ENCODE measurements at regions not wholly inside any gene's neighbourhood (a gene's known extent, or its start where the extent isn't known, plus 50 kb on each side); places are given as distances from the start of the nearest gene placed in this dataset.

- H3K4me1 ChIP-seq (replicated peaks), result no peaks in the 10 kb centered on the region
- H3K27me3 ChIP-seq (replicated peaks), result no peaks in the 10 kb centered on the region; the same call in 1 of the 2 replicates
- no peaks in the 10 kb centered on the region for H3K36me3 ChIP-seq
- no peaks in the 10 kb centered on the region for H3K9me3 ChIP-seq (replicated peaks)
- no peak for DNase-seq (ENCODE audit: low read depth in 1 of 2, low spot score in 2 of 2)
- H3K27ac ChIP-seq, result no peak overlapping the region
- no peak overlapping the region for H3K4me3 ChIP-seq
Observed at GRCh38 chr18:30057398-30057797, 985.1 kb downstream of the DSC3 start.

- Histone ChIP-seq H3K9me3 (replicated peaks) (no peaks in the 10 kb centered on the region), H3K27ac (no peak overlapping the region), H3K36me3 (no peaks in the 10 kb centered on the region), H3K4me1 (replicated peaks) (no peaks in the 10 kb centered on the region), H3K27me3 (replicated peaks) (no peaks in the 10 kb centered on the region; the same call in 1 of the 2 replicates), H3K4me3 (no peak overlapping the region)
- no peak for DNase-seq (ENCODE audit: low read depth in 1 of 2, low spot score in 2 of 2)
Observed at GRCh38 chr18:30056528-30056927, 986.0 kb downstream of the DSC3 start.

- Histone ChIP-seq H3K27ac (no peak overlapping the region), H3K4me1 (replicated peaks) (no peaks in the 10 kb centered on the region), H3K27me3 (replicated peaks) (no peaks in the 10 kb centered on the region), H3K4me3 (no peak overlapping the region), H3K36me3 (no peaks in the 10 kb centered on the region), H3K9me3 (replicated peaks) (no peaks in the 10 kb centered on the region)
- no peak for DNase-seq (ENCODE audit: low read depth in 1 of 2, low spot score in 2 of 2)
Observed at GRCh38 chr18:30044496-30044895, 998.0 kb downstream of the DSC3 start.

- no peak overlapping the region for H3K4me3 ChIP-seq
- H3K36me3 ChIP-seq, result no peaks in the 10 kb centered on the region
- no peak overlapping the region for H3K27ac ChIP-seq
- H3K27me3 ChIP-seq (replicated peaks), result no peaks in the 10 kb centered on the region
- DNase-seq (ENCODE audit: low read depth in 1 of 2, low spot score in 2 of 2), result no peak
- no peaks in the 10 kb centered on the region for H3K9me3 ChIP-seq (replicated peaks)
- H3K4me1 ChIP-seq (replicated peaks), result no peaks in the 10 kb centered on the region
Observed at GRCh38 chr18:30039201-30039600, 1003.3 kb downstream of the DSC3 start.

- no peak overlapping the region for H3K4me3 ChIP-seq
- no peaks in the 10 kb centered on the region for H3K27me3 ChIP-seq (replicated peaks)
- no peak overlapping the region for H3K27ac ChIP-seq
- DNase-seq (ENCODE audit: low read depth in 1 of 2, low spot score in 2 of 2), result no peak
- H3K36me3 ChIP-seq, result no peaks in the 10 kb centered on the region
- no peaks in the 10 kb centered on the region for H3K9me3 ChIP-seq (replicated peaks)
- no peaks in the 10 kb centered on the region for H3K4me1 ChIP-seq (replicated peaks)
Observed at GRCh38 chr18:30034818-30035217, 1007.7 kb downstream of the DSC3 start.

- H3K4me1 ChIP-seq (replicated peaks), result no peaks in the 10 kb centered on the region
- H3K4me3 ChIP-seq, result no peak overlapping the region
- H3K36me3 ChIP-seq, result no peaks in the 10 kb centered on the region
- no peak for DNase-seq (ENCODE audit: low read depth in 1 of 2, low spot score in 2 of 2)
- no peaks in the 10 kb centered on the region for H3K27me3 ChIP-seq (replicated peaks)
- H3K27ac ChIP-seq, result no peak overlapping the region
- no peaks in the 10 kb centered on the region for H3K9me3 ChIP-seq (replicated peaks)
Observed at GRCh38 chr18:30016179-30016578, 1026.4 kb downstream of the DSC3 start.

- Histone ChIP-seq H3K27ac (no peak overlapping the region), H3K27me3 (replicated peaks) (no peaks in the 10 kb centered on the region), H3K4me3 (no peak overlapping the region), H3K4me1 (replicated peaks) (no peaks in the 10 kb centered on the region), H3K9me3 (replicated peaks) (no peaks in the 10 kb centered on the region), H3K36me3 (no peaks in the 10 kb centered on the region)
- DNase-seq (ENCODE audit: low read depth in 1 of 2, low spot score in 2 of 2), result no peak
Observed at GRCh38 chr18:30004965-30005364, 1037.6 kb downstream of the DSC3 start.

- DNase-seq (ENCODE audit: low read depth in 1 of 2, low spot score in 2 of 2), result no peak
- no peaks in the 10 kb centered on the region for H3K4me1 ChIP-seq (replicated peaks)
- H3K36me3 ChIP-seq, result no peaks in the 10 kb centered on the region
- H3K27ac ChIP-seq, result no peak overlapping the region
- H3K4me3 ChIP-seq, result no peak overlapping the region
- H3K9me3 ChIP-seq (replicated peaks), result no peaks in the 10 kb centered on the region
- no peaks in the 10 kb centered on the region for H3K27me3 ChIP-seq (replicated peaks)
Observed at GRCh38 chr18:29982218-29982617, 1060.3 kb downstream of the DSC3 start.

GRCh38 chr18:29979881-29980280, 1062.7 kb downstream of the DSC3 start:
- Histone ChIP-seq H3K4me1 (replicated peaks) (no peaks in the 10 kb centered on the region), H3K36me3 (no peaks in the 10 kb centered on the region), H3K27ac (no peak overlapping the region), H3K4me3 (no peak overlapping the region), H3K9me3 (replicated peaks) (no peaks in the 10 kb centered on the region), H3K27me3 (replicated peaks) (no peaks in the 10 kb centered on the region)
- DNase-seq (ENCODE audit: low read depth in 1 of 2, low spot score in 2 of 2), result no peak

GRCh38 chr18:29969876-29970275, 1072.7 kb downstream of the DSC3 start:
- Histone ChIP-seq H3K4me3 (no peak overlapping the region), H3K4me1 (replicated peaks) (no peaks in the 10 kb centered on the region), H3K27ac (no peak overlapping the region), H3K9me3 (replicated peaks) (no peaks in the 10 kb centered on the region), H3K27me3 (replicated peaks) (no peaks in the 10 kb centered on the region), H3K36me3 (no peaks in the 10 kb centered on the region)
- no peak for DNase-seq (ENCODE audit: low read depth in 1 of 2, low spot score in 2 of 2)

GRCh38 chr18:29962579-29962978, 1080.0 kb downstream of the DSC3 start:
- H3K4me1 ChIP-seq (replicated peaks), result no peaks in the 10 kb centered on the region
- no peaks in the 10 kb centered on the region for H3K36me3 ChIP-seq
- no peaks in the 10 kb centered on the region for H3K27me3 ChIP-seq (replicated peaks)
- H3K9me3 ChIP-seq (replicated peaks), result no peaks in the 10 kb centered on the region
- no peak overlapping the region for H3K27ac ChIP-seq
- no peak for DNase-seq (ENCODE audit: low read depth in 1 of 2, low spot score in 2 of 2)
- no peak overlapping the region for H3K4me3 ChIP-seq

GRCh38 chr18:29960539-29960938, 1082.0 kb downstream of the DSC3 start:
- H3K27me3 ChIP-seq (replicated peaks), result no peaks in the 10 kb centered on the region
- H3K4me1 ChIP-seq (replicated peaks), result no peaks in the 10 kb centered on the region
- DNase-seq (ENCODE audit: low read depth in 1 of 2, low spot score in 2 of 2), result no peak
- H3K4me3 ChIP-seq, result no peak overlapping the region
- H3K9me3 ChIP-seq (replicated peaks), result no peaks in the 10 kb centered on the region
- no peaks in the 10 kb centered on the region for H3K36me3 ChIP-seq
- no peak overlapping the region for H3K27ac ChIP-seq

GRCh38 chr18:29930231-29930630, 1112.3 kb downstream of the DSC3 start:
- H3K9me3 ChIP-seq (replicated peaks), result no peaks in the 10 kb centered on the region
- H3K36me3 ChIP-seq, result no peaks in the 10 kb centered on the region
- no peak for DNase-seq (ENCODE audit: low read depth in 1 of 2, low spot score in 2 of 2)
- H3K27me3 ChIP-seq (replicated peaks), result no peaks in the 10 kb centered on the region
- H3K4me3 ChIP-seq, result no peak overlapping the region
- no peaks in the 10 kb centered on the region for H3K4me1 ChIP-seq (replicated peaks)
- H3K27ac ChIP-seq, result no peak overlapping the region

GRCh38 chr18:29928081-29928480, 1114.5 kb downstream of the DSC3 start:
- no peak for DNase-seq (ENCODE audit: low read depth in 1 of 2, low spot score in 2 of 2)
- no peak overlapping the region for H3K27ac ChIP-seq
- H3K36me3 ChIP-seq, result no peaks in the 10 kb centered on the region
- H3K27me3 ChIP-seq (replicated peaks), result no peaks in the 10 kb centered on the region
- H3K4me3 ChIP-seq, result no peak overlapping the region
- H3K9me3 ChIP-seq (replicated peaks), result no peaks in the 10 kb centered on the region
- H3K4me1 ChIP-seq (replicated peaks), result no peaks in the 10 kb centered on the region

GRCh38 chr18:29925566-29925965, 1117.0 kb downstream of the DSC3 start:
- DNase-seq (ENCODE audit: low read depth in 1 of 2, low spot score in 2 of 2), result no peak
- no peak overlapping the region for H3K4me3 ChIP-seq
- H3K27ac ChIP-seq, result no peak overlapping the region
- H3K9me3 ChIP-seq (replicated peaks), result no peaks in the 10 kb centered on the region
- H3K4me1 ChIP-seq (replicated peaks), result no peaks in the 10 kb centered on the region
- H3K36me3 ChIP-seq, result no peaks in the 10 kb centered on the region
- H3K27me3 ChIP-seq (replicated peaks), result no peaks in the 10 kb centered on the region

Measured in SJSA1 (cell line).